H9 (cell line): ENCODE measurements at regions not wholly inside any gene's neighbourhood (a gene's known extent, or its start where the extent isn't known, plus 50 kb on each side); places are given as distances from the start of the nearest gene placed in this dataset.
A peak's percentile ranks its signal among the peaks of the same experiment; 100 is the strongest.

ENCODE experiments used
- DNase-seq: peaks from one replicate; pipeline ENCODE4 v3.0.0-alpha.2; 2017
- H2AFZ ChIP-seq: one replicate; pipeline ENCODE4 v1.6.1; 2013; ENCODE audit warnings: mild to moderate bottlenecking, low read length, control low read depth, moderate library complexity
- H2AK5ac ChIP-seq: 2 replicates; pipeline ENCODE4 v1.6.1; 2013; ENCODE audit warnings: low read length, control low read depth, mixed read lengths; ENCODE audit not compliant: insufficient read length
- H2BK120ac ChIP-seq: one replicate; pipeline ENCODE4 v1.6.1; 2013; ENCODE audit warnings: low read depth, mild to moderate bottlenecking, low read length, control low read depth, inconsistent platforms; ENCODE audit not compliant: poor library complexity, severe bottlenecking
- H2BK12ac ChIP-seq: 2 replicates; pipeline ENCODE4 v1.6.1; 2013; ENCODE audit warnings: low read length, control low read depth, mixed read lengths, low read depth; ENCODE audit not compliant: insufficient read length
- H2BK15ac ChIP-seq: 2 replicates; pipeline ENCODE4 v1.6.1; 2013; ENCODE audit warnings: low read depth, low read length, control low read depth
- H2BK20ac ChIP-seq: one replicate; pipeline ENCODE4 v1.6.1; 2013; ENCODE audit warnings: low read depth, mild to moderate bottlenecking, low read length, control low read depth, inconsistent platforms; ENCODE audit not compliant: poor library complexity, severe bottlenecking
- H2BK5ac ChIP-seq: 2 replicates; pipeline ENCODE4 v1.6.1; 2013; ENCODE audit warnings: low read length, control low read depth, mixed read lengths; ENCODE audit not compliant: insufficient read length
- H3K14ac ChIP-seq: 2 replicates; pipeline ENCODE4 v1.6.1; 2013; ENCODE audit warnings: low read length, control low read depth; ENCODE audit not compliant: insufficient read depth
- H3K18ac ChIP-seq: 2 replicates; pipeline ENCODE4 v1.6.1; 2013; ENCODE audit warnings: low read depth, mild to moderate bottlenecking, mixed read lengths, low read length, control low read depth; ENCODE audit not compliant: insufficient read length
- H3K23ac ChIP-seq: 2 replicates; pipeline ENCODE4 v1.6.1; 2013; ENCODE audit warnings: low read length, control low read depth, mixed read lengths, low read depth; ENCODE audit not compliant: insufficient read length
- H3K23me2 ChIP-seq: 2 replicates; pipeline ENCODE4 v1.6.1; 2013; ENCODE audit warnings: low read depth, mild to moderate bottlenecking, mixed read lengths, low read length, control low read depth; ENCODE audit not compliant: insufficient read length, poor library complexity, severe bottlenecking
- H3K27ac ChIP-seq: 2 replicates; pipeline ENCODE4 v1.5.1; 2013; ENCODE audit warnings: low read length, control low read depth, mixed read lengths, low read depth; ENCODE audit not compliant: insufficient read length
- H3K27me3 ChIP-seq: 2 replicates; pipeline ENCODE4 v1.6.1; 2013; ENCODE audit warnings: low read length, control low read depth, inconsistent platforms; ENCODE audit not compliant: insufficient read depth
- H3K4ac ChIP-seq: 2 replicates; pipeline ENCODE4 v1.6.1; 2013; ENCODE audit warnings: low read depth, mild to moderate bottlenecking, control low read depth, inconsistent platforms, low read length, moderate library complexity
- H3K4me1 ChIP-seq: 2 replicates; pipeline ENCODE4 v1.6.1; 2013; ENCODE audit warnings: low read length, control low read depth, inconsistent platforms; ENCODE audit not compliant: insufficient read depth
- H3K4me2 ChIP-seq: 2 replicates; pipeline ENCODE4 v1.6.1; 2013; ENCODE audit warnings: low read length, control low read depth, mixed read lengths; ENCODE audit not compliant: insufficient read length, insufficient read depth
- H3K56ac ChIP-seq: 2 replicates; pipeline ENCODE4 v1.6.1; 2013; ENCODE audit warnings: low read depth, mild to moderate bottlenecking, mixed read lengths, low read length, control low read depth; ENCODE audit not compliant: insufficient read length
- H3K79me1 ChIP-seq: 2 replicates; pipeline ENCODE4 v1.6.1; 2013; ENCODE audit warnings: low read depth, mild to moderate bottlenecking, moderate library complexity, low read length, control low read depth, inconsistent platforms; ENCODE audit not compliant: insufficient read depth, poor library complexity, severe bottlenecking
- H3K79me2 ChIP-seq: 2 replicates; pipeline ENCODE4 v1.6.1; 2013; ENCODE audit warnings: low read length, control low read depth, inconsistent platforms; ENCODE audit not compliant: insufficient read depth
- H3K9ac ChIP-seq: 2 replicates; pipeline ENCODE4 v1.6.1; 2013; ENCODE audit warnings: low read length, control low read depth, mixed read lengths; ENCODE audit not compliant: insufficient read length; ENCODE audit errors: extremely low read depth
- H3K9me3 ChIP-seq: one replicate; pipeline ENCODE4 v1.6.1; 2013; ENCODE audit warnings: low read depth, low read length, inconsistent platforms; ENCODE audit not compliant: control insufficient read depth
- H3T11ph ChIP-seq: one replicate; pipeline ENCODE4 v1.6.1; 2013; ENCODE audit warnings: mild to moderate bottlenecking, low read length, control low read depth, inconsistent platforms
- H4K20me1 ChIP-seq: one replicate; pipeline ENCODE4 v1.6.1; 2013; ENCODE audit not compliant: control insufficient read depth, insufficient read length, insufficient read depth
- H4K5ac ChIP-seq: 2 replicates; pipeline ENCODE4 v1.6.1; 2013; ENCODE audit warnings: low read depth, mild to moderate bottlenecking, mixed read lengths, low read length, control low read depth; ENCODE audit not compliant: insufficient read length
- H4K8ac ChIP-seq: replicated peaks from 2 replicates; pipeline ENCODE4 v1.6.1; 2013; ENCODE audit warnings: low read length, control low read depth, mixed read lengths, low read depth; ENCODE audit not compliant: insufficient read length
- H4K91ac ChIP-seq: 2 replicates; pipeline ENCODE4 v1.6.1; 2013; ENCODE audit warnings: low read depth, mild to moderate bottlenecking, moderate library complexity, mixed read lengths, low read length, control low read depth; ENCODE audit not compliant: insufficient read length
- H3K27ac Mint-ChIP-seq, 3 experiments: 2 replicates in 2 of 3; 3 replicates in 1 of 3; pipeline ENCODE4 v1.8.0; 2020 to 2021; ENCODE audit warnings: mixed read lengths in 3 of 3, mild to moderate bottlenecking in 1 of 3, moderate library complexity in 1 of 3
- H3K27me3 Mint-ChIP-seq: 2 replicates; pipeline ENCODE4 v1.8.0; 2021; ENCODE audit warnings: low read depth, mild to moderate bottlenecking, moderate library complexity, mixed read lengths
- H3K36me3 Mint-ChIP-seq, 3 experiments: 2 replicates in 2 of 3; 3 replicates in 1 of 3; pipeline ENCODE4 v1.8.0; 2020 to 2021; ENCODE audit warnings: low read depth in 3 of 3, mixed read lengths in 3 of 3; ENCODE audit not compliant: insufficient read depth in 1 of 3
- H3K4me1 Mint-ChIP-seq, 2 experiments: 2 replicates each; pipeline ENCODE4 v1.8.0; 2020; ENCODE audit warnings: mixed read lengths in 2 of 2
- H3K4me3 Mint-ChIP-seq, 2 experiments: 2 replicates in 1 of 2; 3 replicates in 1 of 2; pipeline ENCODE4 v1.8.0; 2020 to 2021; ENCODE audit warnings: mild to moderate bottlenecking in 2 of 2, mixed read lengths in 2 of 2, moderate library complexity in 1 of 2
- H3K9me3 Mint-ChIP-seq, 2 experiments: 2 replicates in 1 of 2; 3 replicates in 1 of 2; pipeline ENCODE4 v1.8.0; 2020; ENCODE audit warnings: mild to moderate bottlenecking in 2 of 2, mixed read lengths in 2 of 2, moderate library complexity in 1 of 2
- WGBS: extraction: QIAGEN DNeasy Blood & Tissue Kit; methylation state at CpG from one replicate; pipeline ENCODE4 v1.1.7; 2013; ENCODE audit warnings: missing lambda C conversion rate, low lambda C conversion rate, mixed read lengths; ENCODE audit not compliant: insufficient read length; ENCODE audit errors: extremely low coverage; 5-methylcytosine and 5-hydroxymethylcytosine counted together
- TF ChIP-seq, protein P1 (sequence below): fragments of 200-600 bp; sonication (generic); conservative IDR thresholded peaks from 3 replicates; pipeline ENCODE4 v1.8.0; 2021; ENCODE audit warnings: antibody characterized with exemption, mild to moderate bottlenecking

DNA sequence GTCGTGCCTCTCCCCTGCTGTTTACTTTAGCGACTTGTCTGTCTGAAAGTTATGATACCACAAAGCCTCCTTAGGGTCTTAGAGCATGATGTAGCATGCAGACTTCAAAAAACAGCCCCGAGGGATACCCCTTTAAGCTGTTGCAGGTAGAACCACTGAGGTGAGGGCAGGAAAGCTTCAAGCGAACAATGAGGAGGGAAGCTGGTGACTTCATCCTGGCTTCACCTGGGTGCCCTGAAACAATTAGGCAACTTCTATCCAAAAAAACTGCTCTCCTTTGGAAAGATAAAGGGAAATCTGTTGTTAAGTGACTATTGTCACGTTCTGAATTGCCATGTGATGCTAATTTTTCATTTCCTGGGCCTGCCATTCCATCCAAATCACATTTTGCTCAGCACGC, 231.6 kb downstream of the SOX2 start:
- no peak overlapping the region for H3T11ph ChIP-seq
- no peak for DNase-seq

More for the DNA sequence above, 231.6 kb downstream of the SOX2 start:
- no peak overlapping the region for H2AFZ ChIP-seq
- H2AK5ac ChIP-seq: no peak overlapping the region
- H4K5ac ChIP-seq: no peak overlapping the region
- H3K18ac ChIP-seq: peak overlapping the region; percentile 28
- peak overlapping the region; percentile 17 to 79 (median 36); a peak in 4 of 7 replicates for H3K27ac Mint-ChIP-seq
- H3K27me3 Mint-ChIP-seq: no peaks in the 10 kb centered on the region
- no peak overlapping the region for H3K4me2 ChIP-seq
- H2BK20ac ChIP-seq: no peak overlapping the region
- H3K27ac ChIP-seq: no peak overlapping the region
- H2BK5ac ChIP-seq: no peak overlapping the region
- no peak overlapping the region for H3K9ac ChIP-seq
- H3K9me3 ChIP-seq: no peaks in the 10 kb centered on the region
- H3K14ac ChIP-seq: no peak overlapping the region
- peaks cover 3 to 5% (median 3%) of the 10 kb centered on the region in 3 experiments; a peak in 5 of 7 replicates for H3K36me3 Mint-ChIP-seq
- no peak overlapping the region for H3K23ac ChIP-seq
- no peak overlapping the region for H2BK120ac ChIP-seq
- no peaks in the 10 kb centered on the region for H3K27me3 ChIP-seq
- peaks cover 15% of the 10 kb centered on the region; the same call in 1 of the 2 replicates for H3K4me1 ChIP-seq
- no peak overlapping the region for H4K8ac ChIP-seq
- H4K91ac ChIP-seq: no peak overlapping the region
- H2BK12ac ChIP-seq: no peak overlapping the region
- TF ChIP-seq, protein P1, sequence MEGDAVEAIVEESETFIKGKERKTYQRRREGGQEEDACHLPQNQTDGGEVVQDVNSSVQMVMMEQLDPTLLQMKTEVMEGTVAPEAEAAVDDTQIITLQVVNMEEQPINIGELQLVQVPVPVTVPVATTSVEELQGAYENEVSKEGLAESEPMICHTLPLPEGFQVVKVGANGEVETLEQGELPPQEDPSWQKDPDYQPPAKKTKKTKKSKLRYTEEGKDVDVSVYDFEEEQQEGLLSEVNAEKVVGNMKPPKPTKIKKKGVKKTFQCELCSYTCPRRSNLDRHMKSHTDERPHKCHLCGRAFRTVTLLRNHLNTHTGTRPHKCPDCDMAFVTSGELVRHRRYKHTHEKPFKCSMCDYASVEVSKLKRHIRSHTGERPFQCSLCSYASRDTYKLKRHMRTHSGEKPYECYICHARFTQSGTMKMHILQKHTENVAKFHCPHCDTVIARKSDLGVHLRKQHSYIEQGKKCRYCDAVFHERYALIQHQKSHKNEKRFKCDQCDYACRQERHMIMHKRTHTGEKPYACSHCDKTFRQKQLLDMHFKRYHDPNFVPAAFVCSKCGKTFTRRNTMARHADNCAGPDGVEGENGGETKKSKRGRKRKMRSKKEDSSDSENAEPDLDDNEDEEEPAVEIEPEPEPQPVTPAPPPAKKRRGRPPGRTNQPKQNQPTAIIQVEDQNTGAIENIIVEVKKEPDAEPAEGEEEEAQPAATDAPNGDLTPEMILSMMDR: no peak
- H3K9me3 Mint-ChIP-seq: peaks cover 3 to 4% of the 10 kb centered on the region in 2 experiments; a peak in 3 of 5 replicates
- no peaks in the 10 kb centered on the region for H3K79me1 ChIP-seq
- no peaks in the 10 kb centered on the region for H3K79me2 ChIP-seq
- no peaks in the 10 kb centered on the region for H3K23me2 ChIP-seq
- WGBS: no CpG with 5 or more reads among the region's 6 CpGs
- no peak overlapping the region for H3K4me3 Mint-ChIP-seq
- no peak overlapping the region for H3K56ac ChIP-seq
- H3K4me1 Mint-ChIP-seq: peaks cover 52% of the 10 kb centered on the region in 2 experiments
- no peak overlapping the region for H3K4ac ChIP-seq
- no peaks in the 10 kb centered on the region for H4K20me1 ChIP-seq
- H2BK15ac ChIP-seq: no peak overlapping the region
